ENCODE measurements at regions not wholly inside any gene's neighbourhood (a gene's known extent, or its start where the extent isn't known, plus 50 kb on each side); places are given as distances from the start of the nearest gene placed in this dataset.
"Not testable (repeated sequence)": the region's sequence is repeated elsewhere in the genome, so short reads cannot be mapped to it uniquely, and the experiment has no call there.

DNA sequence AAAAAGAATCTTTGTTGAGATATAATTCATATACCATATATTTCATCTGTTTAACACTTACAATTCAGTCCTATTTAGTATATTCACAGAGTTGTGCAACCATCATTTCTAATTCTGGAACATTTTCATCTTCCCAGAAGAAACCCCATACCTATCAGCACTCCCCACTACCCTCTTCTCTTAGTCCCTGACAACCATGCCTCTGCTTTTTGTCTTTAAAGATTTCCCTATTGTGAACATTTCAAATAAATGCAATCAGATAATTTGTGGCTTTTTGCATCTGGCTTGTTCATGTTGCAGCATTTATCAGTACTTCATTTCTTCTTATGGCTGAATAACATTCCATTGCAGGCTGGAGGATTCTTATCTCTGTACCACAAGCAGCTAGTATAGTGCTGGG, 305.9 kb upstream of the MEX3C start:
- H3K4me1 ChIP-seq (ENCODE audit: low read length) = no peaks in the 10 kb centered on the region
- no peak overlapping the region for H3K4me3 ChIP-seq (ENCODE audit: low read length)
- no peaks in the 10 kb centered on the region for H3K36me3 ChIP-seq (replicated peaks; ENCODE audit: low read depth, low read length)
- H2AFZ ChIP-seq (ENCODE audit: low read depth, low read length) = no peak overlapping the region
- no peak overlapping the region for H3K9ac ChIP-seq (ENCODE audit: low read length)
- H3K27ac ChIP-seq (ENCODE audit: low read length) = no peak overlapping the region
- TF ChIP-seq EZH2phosphoT487 (IDR thresholded peaks at IDR 0.05; ENCODE audit: low read depth) = no peak
- TF ChIP-seq, protein P1, sequence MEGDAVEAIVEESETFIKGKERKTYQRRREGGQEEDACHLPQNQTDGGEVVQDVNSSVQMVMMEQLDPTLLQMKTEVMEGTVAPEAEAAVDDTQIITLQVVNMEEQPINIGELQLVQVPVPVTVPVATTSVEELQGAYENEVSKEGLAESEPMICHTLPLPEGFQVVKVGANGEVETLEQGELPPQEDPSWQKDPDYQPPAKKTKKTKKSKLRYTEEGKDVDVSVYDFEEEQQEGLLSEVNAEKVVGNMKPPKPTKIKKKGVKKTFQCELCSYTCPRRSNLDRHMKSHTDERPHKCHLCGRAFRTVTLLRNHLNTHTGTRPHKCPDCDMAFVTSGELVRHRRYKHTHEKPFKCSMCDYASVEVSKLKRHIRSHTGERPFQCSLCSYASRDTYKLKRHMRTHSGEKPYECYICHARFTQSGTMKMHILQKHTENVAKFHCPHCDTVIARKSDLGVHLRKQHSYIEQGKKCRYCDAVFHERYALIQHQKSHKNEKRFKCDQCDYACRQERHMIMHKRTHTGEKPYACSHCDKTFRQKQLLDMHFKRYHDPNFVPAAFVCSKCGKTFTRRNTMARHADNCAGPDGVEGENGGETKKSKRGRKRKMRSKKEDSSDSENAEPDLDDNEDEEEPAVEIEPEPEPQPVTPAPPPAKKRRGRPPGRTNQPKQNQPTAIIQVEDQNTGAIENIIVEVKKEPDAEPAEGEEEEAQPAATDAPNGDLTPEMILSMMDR (IDR thresholded peaks at IDR 0.05; ENCODE audit: low read depth, low read length) = no peak
- H3K27me3 ChIP-seq (ENCODE audit: low read depth, low read length) = no peaks in the 10 kb centered on the region
- no peaks in the 10 kb centered on the region for H3K79me2 ChIP-seq (ENCODE audit: low read length)
- H3K9me3 ChIP-seq (ENCODE audit: insufficient read depth, low read length) = 0 out of 2 replicates have a peak, but pooled peaks cover 3% of the 10 kb centered on the region
- H3K4me2 ChIP-seq (ENCODE audit: low read length) = no peak overlapping the region
- no peaks in the 10 kb centered on the region for H4K20me1 ChIP-seq (ENCODE audit: insufficient read depth, low read length)

DNA sequence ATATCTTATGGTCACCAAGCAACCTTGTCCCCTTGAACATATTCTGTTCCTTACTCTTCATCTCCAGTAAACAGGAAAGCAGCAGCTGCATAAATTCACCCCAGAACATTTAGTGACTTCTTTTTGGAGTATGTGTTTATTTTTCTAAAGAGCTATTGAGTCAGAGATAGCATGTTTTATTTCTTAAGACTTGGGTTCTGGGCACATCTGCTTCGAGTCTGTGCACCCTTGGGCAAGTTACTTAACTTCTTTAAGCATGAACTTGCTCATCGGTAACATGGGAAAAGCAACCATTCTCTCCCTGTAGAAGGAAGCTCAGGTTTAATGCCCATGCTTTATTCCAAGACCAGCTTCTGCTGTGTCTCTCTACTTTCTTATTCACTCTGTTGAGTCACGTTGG, 309.3 kb upstream of the MEX3C start:
- Histone ChIP-seq H3K9ac (ENCODE audit: low read length) (no peak overlapping the region), H3K4me3 (ENCODE audit: low read length) (no peak overlapping the region), H3K9me3 (ENCODE audit: insufficient read depth, low read length) (peaks cover 11% of the 10 kb centered on the region; the same call in 1 of the 2 replicates), H3K36me3 (replicated peaks; ENCODE audit: low read depth, low read length) (no peaks in the 10 kb centered on the region), H3K27me3 (ENCODE audit: low read depth, low read length) (no peaks in the 10 kb centered on the region), H3K79me2 (ENCODE audit: low read length) (no peaks in the 10 kb centered on the region), H2AFZ (ENCODE audit: low read depth, low read length) (no peak overlapping the region; the same call in 1 of the 2 replicates), H3K4me1 (ENCODE audit: low read length) (no peaks in the 10 kb centered on the region), H3K27ac (ENCODE audit: low read length) (no peak overlapping the region), H3K4me2 (ENCODE audit: low read length) (no peak overlapping the region), H4K20me1 (ENCODE audit: insufficient read depth, low read length) (no peaks in the 10 kb centered on the region)
- TF ChIP-seq EZH2phosphoT487 (IDR thresholded peaks at IDR 0.05; ENCODE audit: low read depth) = no peak
- TF ChIP-seq, protein P1 (IDR thresholded peaks at IDR 0.05; ENCODE audit: low read depth, low read length) = no peak

DNA sequence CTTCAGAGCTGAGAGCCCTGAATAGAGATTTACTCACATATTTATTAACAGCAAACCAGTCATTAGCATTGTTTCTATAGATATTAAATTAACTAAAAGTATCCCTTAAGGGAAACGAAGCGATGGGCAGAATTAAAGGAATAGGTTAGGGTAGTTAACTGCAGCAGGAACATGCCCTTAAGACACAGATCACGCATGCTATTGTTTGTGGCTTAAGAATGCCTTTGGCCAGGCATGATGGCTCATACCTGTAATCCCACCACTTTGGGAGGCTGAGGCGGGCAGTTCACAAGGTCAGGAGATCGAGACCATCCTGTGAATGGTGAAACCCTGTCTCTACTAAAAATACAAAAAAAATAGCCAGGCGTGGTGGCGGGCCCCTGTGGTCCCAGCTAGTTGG, 310.9 kb upstream of the MEX3C start:
- H3K9me3 ChIP-seq (ENCODE audit: insufficient read depth, low read length) = peaks cover 11% of the 10 kb centered on the region; the same call in 1 of the 2 replicates
- not testable (repeated sequence) for H2AFZ ChIP-seq (ENCODE audit: low read depth, low read length); H4K20me1 ChIP-seq (ENCODE audit: insufficient read depth, low read length); H3K27ac ChIP-seq (ENCODE audit: low read length); H3K4me2 ChIP-seq (ENCODE audit: low read length); H3K79me2 ChIP-seq (ENCODE audit: low read length); H3K36me3 ChIP-seq (replicated peaks; ENCODE audit: low read depth, low read length); H3K9ac ChIP-seq (ENCODE audit: low read length); H3K4me1 ChIP-seq (ENCODE audit: low read length); H3K4me3 ChIP-seq (ENCODE audit: low read length); H3K27me3 ChIP-seq (ENCODE audit: low read depth, low read length)

DNA sequence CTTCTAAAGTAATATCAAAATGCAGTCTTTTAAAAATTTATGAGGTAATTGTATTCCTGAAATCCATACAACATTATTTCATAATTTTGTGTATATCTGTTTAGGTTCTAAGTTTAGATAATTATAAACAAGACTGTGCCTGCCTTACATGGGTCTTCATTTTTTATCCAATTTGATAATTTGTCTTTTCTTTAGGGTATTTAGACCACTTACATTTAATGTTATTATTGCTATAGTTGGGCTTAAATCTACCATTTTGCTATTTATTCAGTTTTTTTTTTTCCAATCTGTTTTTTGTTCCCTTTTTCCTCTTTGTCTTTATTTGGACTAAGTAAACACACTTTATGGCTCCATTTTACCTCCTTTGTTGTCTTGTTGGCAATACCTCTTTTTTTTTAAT, 312.5 kb upstream of the MEX3C start:
- Histone ChIP-seq H3K27ac (ENCODE audit: low read length) (no peak overlapping the region), H3K4me2 (ENCODE audit: low read length) (no peak overlapping the region), H3K27me3 (ENCODE audit: low read depth, low read length) (no peaks in the 10 kb centered on the region), H3K79me2 (ENCODE audit: low read length) (no peaks in the 10 kb centered on the region), H3K4me1 (ENCODE audit: low read length) (no peaks in the 10 kb centered on the region), H4K20me1 (ENCODE audit: insufficient read depth, low read length) (no peaks in the 10 kb centered on the region), H3K36me3 (replicated peaks; ENCODE audit: low read depth, low read length) (no peaks in the 10 kb centered on the region), H3K4me3 (ENCODE audit: low read length) (no peak overlapping the region), H2AFZ (ENCODE audit: low read depth, low read length) (no peak overlapping the region), H3K9ac (ENCODE audit: low read length) (no peak overlapping the region), H3K9me3 (ENCODE audit: insufficient read depth, low read length) (peaks cover 11% of the 10 kb centered on the region; the same call in 1 of the 2 replicates)
- TF ChIP-seq EZH2phosphoT487 (IDR thresholded peaks at IDR 0.05; ENCODE audit: low read depth) = no peak
- TF ChIP-seq, protein P1 (IDR thresholded peaks at IDR 0.05; ENCODE audit: low read depth, low read length) = no peak

DNA sequence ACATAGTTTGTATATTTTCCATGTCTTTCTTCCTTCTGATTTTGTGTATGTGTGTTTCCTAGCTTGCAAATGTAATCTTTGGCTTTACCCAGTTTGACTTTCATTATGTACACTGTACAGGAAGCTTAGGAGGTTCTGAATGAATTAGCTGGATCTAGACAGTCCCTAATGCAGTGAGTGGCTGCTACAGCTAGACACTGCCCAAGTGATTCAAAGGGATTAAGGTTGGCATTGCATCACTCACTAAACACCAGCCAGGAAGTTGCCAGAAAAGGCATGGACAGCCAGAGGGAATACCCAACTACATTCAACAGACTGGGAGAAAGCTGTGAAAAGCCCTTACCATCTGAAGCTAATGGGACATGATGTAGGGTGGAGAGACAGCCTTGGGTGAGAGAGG, 316.0 kb upstream of the MEX3C start:
- Histone ChIP-seq H3K9ac (ENCODE audit: low read length) (no peak overlapping the region), H3K27me3 (ENCODE audit: low read depth, low read length) (no peaks in the 10 kb centered on the region), H3K79me2 (ENCODE audit: low read length) (no peaks in the 10 kb centered on the region), H3K4me1 (ENCODE audit: low read length) (no peaks in the 10 kb centered on the region), H3K27ac (ENCODE audit: low read length) (no peak overlapping the region), H3K36me3 (replicated peaks; ENCODE audit: low read depth, low read length) (no peaks in the 10 kb centered on the region), H3K4me3 (ENCODE audit: low read length) (no peak overlapping the region), H3K4me2 (ENCODE audit: low read length) (no peak overlapping the region), H2AFZ (ENCODE audit: low read depth, low read length) (no peak overlapping the region), H4K20me1 (ENCODE audit: insufficient read depth, low read length) (no peaks in the 10 kb centered on the region), H3K9me3 (ENCODE audit: insufficient read depth, low read length) (peaks cover 8% of the 10 kb centered on the region; the same call in 1 of the 2 replicates)
- TF ChIP-seq, protein P1 (IDR thresholded peaks at IDR 0.05; ENCODE audit: low read depth, low read length) = no peak
- no peak for TF ChIP-seq EZH2phosphoT487 (IDR thresholded peaks at IDR 0.05; ENCODE audit: low read depth)
